ENCODE measurements at regions not wholly inside any gene's neighbourhood (a gene's known extent, or its start where the extent isn't known, plus 50 kb on each side); places are given as distances from the start of the nearest gene placed in this dataset.

DNA sequence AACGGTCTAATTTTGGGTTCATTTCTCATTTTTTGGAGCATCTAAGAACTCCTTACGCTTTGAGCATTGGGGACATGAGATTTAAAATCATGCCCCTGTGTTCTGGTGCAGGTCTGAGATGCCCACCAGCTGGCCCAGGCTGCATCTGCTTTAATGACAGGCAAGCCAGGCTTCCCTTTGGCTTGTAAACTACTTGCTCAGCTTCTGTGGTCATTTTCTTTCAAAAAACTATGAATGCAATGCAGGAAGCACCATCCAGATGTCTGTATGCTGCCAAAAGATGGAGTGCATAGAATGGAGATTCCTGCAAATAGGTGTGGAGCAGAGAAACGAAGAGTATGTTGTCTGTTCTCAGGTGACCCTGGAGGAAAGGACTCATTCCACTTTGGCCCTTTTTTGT lies 399.9 kb upstream of the ADAMTSL1 start:
- no peak for DNase-seq (ENCODE audit: low read depth)

DNA sequence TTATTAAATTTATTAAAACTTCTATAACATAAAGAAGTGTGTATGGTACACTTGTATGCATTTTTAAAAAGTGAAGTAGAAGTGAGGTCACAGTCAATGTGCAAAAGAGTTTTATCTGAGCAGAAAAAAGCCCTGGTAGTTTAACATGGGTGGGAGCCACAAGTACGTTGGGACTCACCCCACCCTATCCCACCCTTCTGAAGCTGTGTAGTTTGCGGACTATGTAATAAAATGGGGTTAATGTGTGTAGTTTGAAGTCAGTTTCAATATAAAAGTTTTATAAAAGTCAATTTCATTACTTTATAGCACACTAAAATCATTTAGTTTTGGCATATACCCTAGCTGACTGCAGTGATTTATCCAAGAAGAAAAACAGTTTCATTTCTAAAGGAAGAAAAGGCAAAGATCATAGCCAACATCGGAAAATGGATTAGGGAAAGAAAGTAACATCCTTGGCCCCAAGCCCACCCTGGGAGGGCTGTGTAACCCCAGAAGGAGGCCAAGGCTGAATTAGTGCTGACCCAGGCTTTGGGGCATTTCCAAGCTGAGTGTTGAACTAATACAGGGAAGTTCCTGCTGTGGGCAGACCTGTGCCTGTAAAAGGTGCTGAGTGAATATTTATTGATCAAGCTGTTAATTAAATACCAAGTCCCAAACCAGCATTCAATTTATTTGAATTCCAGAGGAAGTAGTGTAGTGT lies 398.6 kb upstream of the ADAMTSL1 start:
- no peak for DNase-seq (ENCODE audit: low read depth)

DNA sequence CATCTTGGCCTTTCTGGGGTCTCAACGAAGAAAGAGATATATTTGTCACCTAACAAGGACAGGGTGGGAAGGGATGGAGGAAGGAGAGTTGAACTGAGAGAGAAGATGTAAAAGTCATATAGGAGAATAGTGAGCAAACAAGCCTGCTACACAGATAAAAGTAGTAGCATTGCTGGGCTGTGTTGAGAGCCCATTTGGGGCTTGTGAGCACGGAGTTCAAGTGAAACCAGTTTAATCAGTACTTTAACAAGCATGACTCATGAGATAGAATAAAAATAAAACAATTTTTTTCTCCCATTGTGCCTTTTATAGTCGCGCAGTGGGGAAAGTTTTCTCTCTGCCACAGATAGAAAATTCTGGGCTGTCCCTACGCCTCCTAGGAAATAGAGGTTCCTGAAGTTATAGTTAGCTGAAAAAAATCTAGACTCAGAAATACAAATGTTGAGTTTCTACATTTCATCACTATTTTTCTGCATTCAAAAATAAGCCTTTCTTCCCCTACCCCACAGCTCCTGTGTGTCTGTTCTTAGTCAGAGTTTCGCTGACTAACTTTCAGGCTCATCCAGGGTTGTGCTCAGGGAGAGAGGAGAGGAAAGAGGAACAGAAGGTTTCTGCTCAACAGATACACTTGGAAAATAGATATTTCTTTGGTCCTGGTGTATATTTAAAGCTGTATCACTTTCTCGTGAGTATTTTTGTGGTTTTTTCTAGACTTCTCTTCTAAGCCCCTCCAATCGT lies 395.8 kb upstream of the ADAMTSL1 start:
- DNase-seq (ENCODE audit: low read depth) = no peak

DNA sequence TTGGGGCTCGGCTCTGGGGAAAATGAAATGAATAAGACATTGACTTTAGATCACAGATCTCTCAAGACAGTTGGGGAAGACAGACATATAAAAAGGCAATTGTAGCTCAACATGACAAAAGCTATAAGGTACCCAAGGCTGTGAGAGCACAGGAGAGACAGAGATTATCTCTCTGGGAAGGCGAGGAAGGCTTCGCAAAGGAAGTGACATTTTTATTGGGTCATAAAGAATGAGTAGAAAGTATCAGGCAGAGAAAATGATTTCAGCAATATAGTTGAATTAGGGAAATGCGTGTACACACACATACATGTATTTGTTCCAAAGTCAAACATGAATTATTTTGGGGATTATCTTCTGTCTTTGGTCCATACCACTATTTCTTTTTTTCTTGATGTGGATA lies 381.8 kb upstream of the ADAMTSL1 start:
- DNase-seq (ENCODE audit: low read depth) = no peak

DNA sequence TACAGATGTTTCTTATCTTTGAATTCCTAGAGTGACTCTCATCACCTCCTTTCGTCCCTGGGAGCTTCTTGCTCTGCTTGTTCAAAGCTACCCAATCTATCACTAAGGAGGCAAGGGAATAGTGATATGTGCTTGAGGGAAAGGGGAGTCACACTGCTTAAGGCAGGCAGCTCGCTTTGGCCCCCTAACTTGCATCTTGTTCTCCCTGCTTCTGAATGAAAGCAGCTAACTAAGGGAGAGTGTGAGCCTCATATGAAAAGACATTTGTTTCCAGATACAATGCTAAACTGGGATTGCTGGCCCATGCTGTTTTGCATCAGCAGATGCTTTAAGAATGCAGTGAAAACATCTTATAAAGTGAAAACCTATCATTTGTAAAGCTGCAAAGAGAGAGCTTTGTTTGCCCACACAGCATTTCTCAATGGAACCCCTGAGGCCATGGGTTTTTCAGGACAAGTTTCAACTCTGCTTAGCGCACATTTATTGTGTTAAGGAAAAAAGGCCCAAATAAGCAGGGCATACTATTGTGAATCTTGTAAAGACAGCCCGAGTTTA lies 367.9 kb upstream of the ADAMTSL1 start:
- no peak for DNase-seq (ENCODE audit: low read depth)

DNA sequence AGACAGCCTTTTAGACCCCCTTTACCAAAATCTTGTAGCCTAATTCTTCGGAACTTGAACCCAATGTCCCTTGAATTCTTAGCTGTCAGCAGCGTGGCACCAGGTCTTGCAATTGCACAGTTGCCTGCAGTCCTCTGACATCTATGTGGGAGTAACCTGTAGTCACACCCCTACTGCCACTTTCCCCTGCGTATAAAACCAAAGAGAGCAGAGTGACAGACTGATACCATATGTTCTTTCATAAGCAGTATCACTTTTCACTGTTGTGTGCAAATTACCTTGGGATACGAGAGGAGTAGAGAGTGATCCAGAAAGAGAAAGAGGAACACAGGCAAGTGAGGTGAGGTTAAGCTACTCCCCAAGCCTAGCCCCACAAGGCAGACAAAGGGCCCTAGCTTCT lies 364.3 kb upstream of the ADAMTSL1 start:
- DNase-seq (ENCODE audit: low read depth) = no peak

DNA sequence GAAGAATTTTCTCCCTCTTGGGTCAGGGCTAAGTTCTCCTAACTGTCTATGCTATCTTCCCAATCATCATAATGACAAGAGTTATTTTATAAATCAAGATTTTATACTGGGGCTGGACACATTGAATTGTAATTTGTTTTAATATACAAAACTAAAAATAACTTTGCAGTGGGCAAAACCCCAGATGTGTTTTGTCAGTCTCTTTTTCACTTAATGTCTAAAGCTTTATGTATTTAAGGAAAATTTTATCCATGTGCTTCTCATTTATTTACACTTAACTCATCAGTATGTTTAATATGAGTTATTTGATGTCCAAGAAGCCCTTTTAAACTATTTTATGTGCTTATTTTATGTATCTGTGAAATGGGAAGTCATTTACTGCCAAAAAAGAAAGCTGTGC lies 362.8 kb upstream of the ADAMTSL1 start:
- no peak for DNase-seq (ENCODE audit: low read depth)

DNA sequence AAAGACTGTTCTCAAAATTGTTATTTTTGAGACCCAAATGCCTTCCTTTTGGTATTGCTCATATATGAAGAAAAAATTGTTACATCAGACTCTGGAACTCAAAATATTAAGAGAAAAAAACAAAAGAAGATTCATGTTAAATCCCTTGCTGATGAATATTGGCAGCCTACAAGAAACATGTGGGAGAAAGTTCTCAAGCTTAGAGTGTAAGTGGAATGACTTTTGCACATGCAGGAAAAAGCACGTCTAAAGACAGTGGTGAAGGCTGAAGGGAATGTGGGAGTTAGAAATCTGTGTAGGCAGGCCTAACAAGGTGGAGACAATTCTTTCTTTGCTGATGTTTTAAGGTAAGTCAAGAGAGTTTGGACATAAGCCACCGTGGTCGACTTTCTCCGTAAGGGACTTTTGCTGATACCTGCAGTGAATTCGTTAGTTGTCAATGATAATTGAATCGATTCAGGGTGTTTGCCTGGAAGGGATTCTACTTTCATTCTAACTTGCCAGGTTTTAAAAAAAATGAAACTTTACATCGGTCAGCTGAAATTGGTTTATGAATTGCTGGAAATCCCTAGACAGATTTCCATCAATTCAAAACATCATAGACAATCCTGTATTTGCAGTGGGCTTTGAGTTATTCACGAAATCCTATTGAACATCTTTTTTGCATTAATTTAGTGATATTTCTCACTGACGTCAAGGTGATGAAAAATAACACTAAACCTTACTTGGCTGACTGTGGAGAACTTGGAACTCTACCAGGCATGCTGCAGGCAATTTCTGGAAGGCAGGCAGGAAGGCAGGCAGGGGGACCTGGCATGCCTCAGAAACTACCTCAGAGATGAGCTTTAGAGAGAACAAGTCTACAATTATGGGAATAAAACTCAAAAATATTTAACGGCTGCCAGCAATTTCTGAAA lies 359.1 kb upstream of the ADAMTSL1 start:
- DNase-seq (ENCODE audit: low read depth) = no peak

DNA sequence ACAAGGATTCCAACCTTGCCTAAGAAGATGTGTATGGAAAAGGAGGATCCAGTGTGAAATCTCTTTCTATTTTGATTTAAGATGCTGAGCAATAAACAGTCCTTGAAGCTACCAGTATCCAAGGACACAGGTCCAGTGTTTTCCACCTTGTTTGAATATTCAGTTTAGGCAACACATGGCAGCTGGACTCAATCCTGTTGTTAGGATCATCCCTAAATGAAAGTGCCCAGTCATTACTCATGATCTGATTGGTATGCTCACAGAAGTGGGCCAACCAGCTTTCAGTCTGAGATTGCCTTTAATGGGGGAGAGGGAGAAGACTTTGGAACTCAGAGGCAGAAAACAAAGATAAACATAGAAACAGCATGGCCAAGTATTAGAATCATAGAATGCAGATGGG lies 355.7 kb upstream of the ADAMTSL1 start:
- DNase-seq (ENCODE audit: low read depth) = no peak

DNA sequence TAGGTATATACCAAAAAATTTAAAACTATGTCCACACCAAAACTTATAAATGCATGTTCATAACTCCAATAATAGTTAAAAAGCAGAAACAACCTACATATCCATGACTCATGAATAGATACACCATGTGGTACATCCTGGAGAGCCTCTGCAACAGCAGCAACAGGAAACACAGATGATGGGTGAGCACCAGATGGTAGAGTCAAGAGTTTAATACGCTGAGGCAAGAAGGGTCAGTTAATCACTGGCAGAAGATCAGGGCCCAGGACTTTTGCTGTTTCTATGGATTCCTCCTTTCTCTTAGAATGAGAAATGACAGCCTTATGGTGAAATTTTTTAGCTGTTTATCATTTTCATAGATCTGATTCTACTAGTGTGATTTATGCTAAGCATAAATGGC lies 351.8 kb upstream of the ADAMTSL1 start:
- no peak for DNase-seq (ENCODE audit: low read depth)

DNA sequence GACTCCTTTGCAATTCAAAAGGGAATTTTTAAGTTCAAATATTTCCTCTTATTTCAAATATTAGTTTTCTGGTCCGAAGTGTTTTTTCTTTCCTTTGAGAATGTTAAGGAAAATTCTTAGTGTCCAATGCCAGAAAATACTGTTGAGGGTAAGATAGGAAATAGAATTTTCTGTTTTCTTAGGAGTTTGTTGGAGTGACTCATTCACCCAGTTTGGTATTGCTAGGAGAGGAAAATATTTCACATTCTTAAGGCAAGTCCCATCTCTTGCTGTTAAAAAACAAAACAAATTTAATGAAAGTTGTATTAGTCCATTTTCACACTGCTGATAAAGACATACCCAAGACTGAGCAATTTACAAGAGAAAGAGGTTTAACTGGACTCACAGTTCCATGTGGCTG lies 349.2 kb upstream of the ADAMTSL1 start:
- DNase-seq (ENCODE audit: low read depth) = no peak

DNA sequence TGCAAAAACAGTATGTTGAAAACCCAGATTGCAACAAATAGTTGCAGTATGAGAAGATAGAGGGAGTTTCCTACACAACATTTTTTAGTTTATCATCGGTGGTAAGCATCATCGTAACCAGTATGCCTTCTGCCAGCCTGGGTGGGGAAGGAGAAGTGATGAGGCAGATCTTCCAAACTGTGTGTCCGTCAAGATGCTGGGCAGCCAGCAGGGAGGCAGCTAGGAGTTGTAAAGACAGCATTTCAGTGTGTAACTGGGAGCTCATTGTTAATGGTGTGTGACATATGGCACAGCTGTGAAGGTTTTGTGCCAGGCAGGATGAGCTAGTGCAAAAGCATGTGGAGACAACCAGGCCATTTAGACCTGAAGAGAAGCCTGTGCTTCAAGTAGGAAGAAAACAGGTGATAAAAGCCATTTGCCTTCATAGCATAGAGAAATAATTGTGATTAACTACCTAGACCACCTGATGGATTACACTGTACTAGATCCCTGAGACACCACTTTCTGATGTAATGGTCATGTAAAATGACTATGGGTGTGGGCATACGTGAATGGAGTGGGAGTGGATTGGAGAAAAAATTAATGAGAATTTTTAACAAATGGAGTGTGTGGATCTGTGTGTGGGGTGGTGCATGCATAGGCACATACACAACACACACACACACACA lies 347.0 kb upstream of the ADAMTSL1 start:
- no peak for DNase-seq (ENCODE audit: low read depth)

DNA sequence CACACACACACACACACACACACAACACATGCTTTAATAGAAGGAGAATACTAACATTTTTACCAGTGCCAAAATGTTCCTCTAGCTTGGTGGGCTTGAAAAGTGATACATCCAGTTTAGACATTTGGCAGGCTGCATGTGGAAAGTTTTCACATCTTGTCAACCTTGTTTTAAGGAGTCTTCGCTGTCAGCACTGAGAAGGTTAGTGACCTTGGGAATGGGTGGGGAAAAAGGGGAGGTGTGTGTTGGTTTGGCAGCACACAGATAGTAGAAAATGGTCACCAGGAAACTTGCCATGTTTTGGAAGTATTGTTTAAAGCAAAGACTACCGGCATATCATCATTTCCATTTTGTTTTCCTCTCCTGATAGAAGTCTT lies 346.5 kb upstream of the ADAMTSL1 start:
- no peak for DNase-seq (ENCODE audit: low read depth)

DNA sequence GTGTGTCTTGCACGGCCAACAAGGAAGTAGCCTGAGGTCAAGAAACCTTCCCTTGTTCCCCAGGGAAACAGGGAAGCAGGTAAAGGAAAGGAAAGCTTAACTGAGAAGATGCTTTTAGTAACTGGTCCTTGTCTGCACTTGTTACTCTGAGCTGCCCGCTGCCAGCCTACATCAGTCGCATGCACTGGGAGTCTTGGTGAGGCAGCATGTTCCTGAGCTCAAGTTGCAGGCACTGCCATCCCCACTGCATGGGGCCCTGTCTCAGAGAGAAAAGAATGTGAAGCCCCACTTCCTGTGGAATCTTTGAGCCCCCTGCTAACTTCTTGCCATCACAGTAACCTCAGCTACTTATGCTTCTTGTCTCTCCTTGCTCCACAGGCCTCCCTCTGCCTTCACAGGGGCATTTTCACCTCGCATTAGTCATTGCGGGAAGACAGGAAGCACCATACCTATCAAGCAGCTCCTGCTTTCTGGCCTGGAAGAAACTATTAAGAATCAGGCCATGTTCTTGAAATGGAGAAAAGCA lies 344.1 kb upstream of the ADAMTSL1 start:
- DNase-seq (ENCODE audit: low read depth) = no peak

DNA sequence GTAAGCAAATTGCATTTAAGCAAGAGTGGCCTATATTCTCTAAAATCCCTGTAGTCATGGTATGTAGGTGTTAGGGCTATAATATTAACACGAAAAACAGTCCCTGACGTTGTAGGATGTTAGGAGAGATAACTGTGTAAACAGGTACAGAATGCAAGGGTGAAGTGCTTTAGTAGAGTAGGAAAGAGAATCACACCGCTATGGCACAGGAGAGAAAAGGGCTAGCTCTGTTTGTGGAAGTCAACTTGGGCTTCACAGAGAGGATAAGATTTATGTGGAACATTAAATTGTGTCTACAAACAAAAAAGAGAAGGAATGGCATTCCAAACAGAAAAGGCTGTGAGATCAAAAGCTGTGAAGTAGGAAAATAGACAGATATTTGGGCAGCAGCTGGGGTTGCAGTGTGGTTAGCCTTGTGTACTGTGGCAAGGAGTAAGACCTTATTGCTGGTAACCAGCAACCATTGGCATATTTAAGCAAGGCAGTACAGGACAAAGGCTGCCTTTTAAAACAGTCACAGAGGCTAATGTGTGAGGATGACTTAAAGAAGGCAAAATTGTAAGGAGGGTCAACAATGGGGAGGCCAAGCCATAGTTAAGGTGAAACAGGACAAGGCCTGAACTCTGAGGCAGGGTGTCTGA lies 337.5 kb upstream of the ADAMTSL1 start:
- DNase-seq (ENCODE audit: low read depth) = no peak

DNA sequence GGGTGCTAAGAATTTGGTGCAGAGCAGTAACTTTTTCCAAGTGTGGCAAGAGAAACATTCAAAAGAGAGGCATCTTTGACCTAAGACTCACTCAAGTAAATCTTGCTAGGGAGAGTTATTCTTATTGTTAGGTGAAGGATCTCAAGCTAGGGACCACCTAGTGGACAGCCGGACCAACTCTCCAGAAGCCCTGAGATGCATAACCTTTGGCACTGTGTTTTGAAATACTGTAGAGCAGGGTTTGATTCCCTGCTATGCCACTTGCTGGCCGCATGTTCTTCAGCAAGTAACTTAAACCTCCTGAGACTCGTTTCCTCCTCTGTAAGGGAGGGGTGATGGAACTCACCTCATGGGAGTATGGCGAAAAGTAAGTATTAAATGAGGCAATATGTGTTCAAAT lies 336.1 kb upstream of the ADAMTSL1 start:
- no peak for DNase-seq (ENCODE audit: low read depth)

DNA sequence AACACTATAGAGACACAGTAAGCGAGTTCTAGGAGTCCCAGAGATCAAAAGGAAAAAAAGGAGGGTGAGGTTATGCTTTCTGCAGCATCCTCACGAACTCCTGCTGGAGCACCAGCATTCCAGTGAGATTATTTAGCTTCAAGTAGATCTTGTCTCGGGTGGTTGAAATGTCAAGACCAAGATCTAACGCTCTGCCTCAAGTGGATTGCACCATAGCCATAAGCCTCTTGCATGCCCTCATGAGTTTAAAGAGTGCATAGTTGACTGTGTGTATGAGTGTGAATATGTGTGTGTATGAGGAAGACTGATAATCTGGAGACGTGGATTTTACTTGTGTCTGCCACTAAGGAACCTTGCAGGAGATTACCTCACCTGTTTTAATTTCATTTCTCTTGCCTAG lies 335.3 kb upstream of the ADAMTSL1 start:
- no peak for DNase-seq (ENCODE audit: low read depth)

DNA sequence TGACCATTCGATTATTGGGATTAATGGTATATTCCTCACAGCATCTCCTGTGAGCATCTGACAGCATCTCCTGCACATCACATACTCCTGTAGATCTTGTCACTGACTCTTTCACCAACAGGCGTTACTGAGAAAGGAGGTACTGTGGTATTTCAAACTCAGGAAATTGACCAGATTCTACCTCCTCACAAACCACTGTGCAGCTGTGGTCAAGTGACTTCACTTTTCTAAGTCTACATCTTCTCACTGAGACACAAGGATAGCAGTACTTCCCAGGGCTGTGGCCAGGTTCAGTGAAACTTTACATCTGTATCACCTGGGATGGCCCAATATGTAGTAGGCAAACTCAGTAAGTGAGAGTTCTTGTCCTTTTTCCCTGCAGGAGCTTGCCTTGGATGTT lies 332.3 kb upstream of the ADAMTSL1 start:
- DNase-seq (ENCODE audit: low read depth) = no peak

DNA sequence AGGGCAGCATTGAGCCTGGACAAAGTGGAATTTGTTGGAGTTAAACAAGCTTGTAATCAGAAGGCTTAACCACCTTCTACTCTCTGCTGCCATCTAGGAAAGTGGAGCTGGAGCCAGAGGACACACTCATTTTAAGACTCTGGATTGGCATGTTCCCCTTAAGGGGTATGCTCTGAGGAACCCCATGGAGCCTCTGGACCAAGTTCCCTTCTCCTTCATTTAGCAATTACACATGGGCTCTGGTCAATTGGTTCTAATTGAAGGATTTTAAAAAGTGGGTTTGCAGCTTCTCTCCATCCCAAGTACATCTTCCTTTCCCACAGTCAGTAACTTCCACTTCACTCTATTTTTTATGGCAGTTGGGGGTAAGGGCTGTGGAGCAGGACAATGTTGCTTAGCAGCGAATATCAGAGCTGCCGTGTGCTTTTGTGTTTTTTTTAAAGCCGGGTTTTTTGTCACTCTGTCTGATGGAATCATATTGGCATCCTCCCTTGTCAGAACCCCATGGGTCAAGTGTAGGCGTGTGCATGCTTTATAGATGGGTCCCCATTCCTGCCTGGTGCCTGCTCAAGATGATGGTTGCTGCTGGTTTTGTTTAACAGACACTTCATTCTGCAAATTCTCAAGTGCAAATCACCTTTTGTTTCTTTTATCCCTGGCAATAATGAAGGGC lies 330.7 kb upstream of the ADAMTSL1 start:
- no peak for DNase-seq (ENCODE audit: low read depth)

DNA sequence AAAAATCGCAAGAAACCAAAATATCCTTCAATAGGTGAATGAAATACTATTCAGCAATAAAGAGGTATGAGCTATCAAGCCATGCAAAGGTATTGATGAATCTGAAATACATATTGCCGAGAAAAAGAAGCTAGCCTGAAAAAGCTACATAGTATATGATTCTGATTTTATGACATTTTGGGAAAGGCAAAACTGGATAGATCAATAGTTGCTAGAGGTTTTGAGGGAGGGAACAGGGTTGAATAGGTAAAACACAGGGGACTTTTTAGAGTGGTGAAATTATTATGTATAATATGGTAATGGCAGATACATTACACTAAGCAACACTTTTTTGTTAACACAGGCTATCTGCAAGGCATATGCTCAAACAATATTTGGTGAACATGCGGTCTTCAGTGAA lies 327.6 kb upstream of the ADAMTSL1 start:
- no peak for DNase-seq (ENCODE audit: low read depth)

All from CMK (cell line).